H9 (cell line): ENCODE measurements at regions not wholly inside any gene's neighbourhood (a gene's known extent, or its start where the extent isn't known, plus 50 kb on each side); places are given as distances from the start of the nearest gene placed in this dataset.

Experiments
- DNase-seq: peaks from one replicate; pipeline ENCODE4 v3.0.0-alpha.2; 2017
- H2AFZ ChIP-seq: one replicate; pipeline ENCODE4 v1.6.1; 2013; ENCODE audit warnings: mild to moderate bottlenecking, low read length, control low read depth, moderate library complexity
- H2AK5ac ChIP-seq: 2 replicates; pipeline ENCODE4 v1.6.1; 2013; ENCODE audit warnings: low read length, control low read depth, mixed read lengths; ENCODE audit not compliant: insufficient read length
- H2BK120ac ChIP-seq: one replicate; pipeline ENCODE4 v1.6.1; 2013; ENCODE audit warnings: low read depth, mild to moderate bottlenecking, low read length, control low read depth, inconsistent platforms; ENCODE audit not compliant: poor library complexity, severe bottlenecking
- H2BK12ac ChIP-seq: 2 replicates; pipeline ENCODE4 v1.6.1; 2013; ENCODE audit warnings: low read length, control low read depth, mixed read lengths, low read depth; ENCODE audit not compliant: insufficient read length
- H2BK15ac ChIP-seq: 2 replicates; pipeline ENCODE4 v1.6.1; 2013; ENCODE audit warnings: low read depth, low read length, control low read depth
- H2BK20ac ChIP-seq: one replicate; pipeline ENCODE4 v1.6.1; 2013; ENCODE audit warnings: low read depth, mild to moderate bottlenecking, low read length, control low read depth, inconsistent platforms; ENCODE audit not compliant: poor library complexity, severe bottlenecking
- H2BK5ac ChIP-seq: 2 replicates; pipeline ENCODE4 v1.6.1; 2013; ENCODE audit warnings: low read length, control low read depth, mixed read lengths; ENCODE audit not compliant: insufficient read length
- H3K14ac ChIP-seq: 2 replicates; pipeline ENCODE4 v1.6.1; 2013; ENCODE audit warnings: low read length, control low read depth; ENCODE audit not compliant: insufficient read depth
- H3K18ac ChIP-seq: 2 replicates; pipeline ENCODE4 v1.6.1; 2013; ENCODE audit warnings: low read depth, mild to moderate bottlenecking, mixed read lengths, low read length, control low read depth; ENCODE audit not compliant: insufficient read length
- H3K23ac ChIP-seq: 2 replicates; pipeline ENCODE4 v1.6.1; 2013; ENCODE audit warnings: low read length, control low read depth, mixed read lengths, low read depth; ENCODE audit not compliant: insufficient read length
- H3K23me2 ChIP-seq: 2 replicates; pipeline ENCODE4 v1.6.1; 2013; ENCODE audit warnings: low read depth, mild to moderate bottlenecking, mixed read lengths, low read length, control low read depth; ENCODE audit not compliant: insufficient read length, poor library complexity, severe bottlenecking
- H3K27ac ChIP-seq: 2 replicates; pipeline ENCODE4 v1.5.1; 2013; ENCODE audit warnings: low read length, control low read depth, mixed read lengths, low read depth; ENCODE audit not compliant: insufficient read length
- H3K27me3 ChIP-seq: 2 replicates; pipeline ENCODE4 v1.6.1; 2013; ENCODE audit warnings: low read length, control low read depth, inconsistent platforms; ENCODE audit not compliant: insufficient read depth
- H3K4ac ChIP-seq: 2 replicates; pipeline ENCODE4 v1.6.1; 2013; ENCODE audit warnings: low read depth, mild to moderate bottlenecking, control low read depth, inconsistent platforms, low read length, moderate library complexity
- H3K4me1 ChIP-seq: 2 replicates; pipeline ENCODE4 v1.6.1; 2013; ENCODE audit warnings: low read length, control low read depth, inconsistent platforms; ENCODE audit not compliant: insufficient read depth
- H3K4me2 ChIP-seq: 2 replicates; pipeline ENCODE4 v1.6.1; 2013; ENCODE audit warnings: low read length, control low read depth, mixed read lengths; ENCODE audit not compliant: insufficient read length, insufficient read depth
- H3K56ac ChIP-seq: 2 replicates; pipeline ENCODE4 v1.6.1; 2013; ENCODE audit warnings: low read depth, mild to moderate bottlenecking, mixed read lengths, low read length, control low read depth; ENCODE audit not compliant: insufficient read length
- H3K79me1 ChIP-seq: 2 replicates; pipeline ENCODE4 v1.6.1; 2013; ENCODE audit warnings: low read depth, mild to moderate bottlenecking, moderate library complexity, low read length, control low read depth, inconsistent platforms; ENCODE audit not compliant: insufficient read depth, poor library complexity, severe bottlenecking
- H3K79me2 ChIP-seq: 2 replicates; pipeline ENCODE4 v1.6.1; 2013; ENCODE audit warnings: low read length, control low read depth, inconsistent platforms; ENCODE audit not compliant: insufficient read depth
- H3K9ac ChIP-seq: 2 replicates; pipeline ENCODE4 v1.6.1; 2013; ENCODE audit warnings: low read length, control low read depth, mixed read lengths; ENCODE audit not compliant: insufficient read length; ENCODE audit errors: extremely low read depth
- H3K9me3 ChIP-seq: one replicate; pipeline ENCODE4 v1.6.1; 2013; ENCODE audit warnings: low read depth, low read length, inconsistent platforms; ENCODE audit not compliant: control insufficient read depth
- H3T11ph ChIP-seq: one replicate; pipeline ENCODE4 v1.6.1; 2013; ENCODE audit warnings: mild to moderate bottlenecking, low read length, control low read depth, inconsistent platforms
- H4K20me1 ChIP-seq: one replicate; pipeline ENCODE4 v1.6.1; 2013; ENCODE audit not compliant: control insufficient read depth, insufficient read length, insufficient read depth
- H4K5ac ChIP-seq: 2 replicates; pipeline ENCODE4 v1.6.1; 2013; ENCODE audit warnings: low read depth, mild to moderate bottlenecking, mixed read lengths, low read length, control low read depth; ENCODE audit not compliant: insufficient read length
- H4K8ac ChIP-seq: replicated peaks from 2 replicates; pipeline ENCODE4 v1.6.1; 2013; ENCODE audit warnings: low read length, control low read depth, mixed read lengths, low read depth; ENCODE audit not compliant: insufficient read length
- H4K91ac ChIP-seq: 2 replicates; pipeline ENCODE4 v1.6.1; 2013; ENCODE audit warnings: low read depth, mild to moderate bottlenecking, moderate library complexity, mixed read lengths, low read length, control low read depth; ENCODE audit not compliant: insufficient read length
- H3K27ac Mint-ChIP-seq, 3 experiments: 2 replicates in 2 of 3; 3 replicates in 1 of 3; pipeline ENCODE4 v1.8.0; 2020 to 2021; ENCODE audit warnings: mixed read lengths in 3 of 3, mild to moderate bottlenecking in 1 of 3, moderate library complexity in 1 of 3
- H3K27me3 Mint-ChIP-seq: 2 replicates; pipeline ENCODE4 v1.8.0; 2021; ENCODE audit warnings: low read depth, mild to moderate bottlenecking, moderate library complexity, mixed read lengths
- H3K36me3 Mint-ChIP-seq, 3 experiments: 2 replicates in 2 of 3; 3 replicates in 1 of 3; pipeline ENCODE4 v1.8.0; 2020 to 2021; ENCODE audit warnings: low read depth in 3 of 3, mixed read lengths in 3 of 3; ENCODE audit not compliant: insufficient read depth in 1 of 3
- H3K4me1 Mint-ChIP-seq, 2 experiments: 2 replicates each; pipeline ENCODE4 v1.8.0; 2020; ENCODE audit warnings: mixed read lengths in 2 of 2
- H3K4me3 Mint-ChIP-seq, 2 experiments: 2 replicates in 1 of 2; 3 replicates in 1 of 2; pipeline ENCODE4 v1.8.0; 2020 to 2021; ENCODE audit warnings: mild to moderate bottlenecking in 2 of 2, mixed read lengths in 2 of 2, moderate library complexity in 1 of 2
- H3K9me3 Mint-ChIP-seq, 2 experiments: 2 replicates in 1 of 2; 3 replicates in 1 of 2; pipeline ENCODE4 v1.8.0; 2020; ENCODE audit warnings: mild to moderate bottlenecking in 2 of 2, mixed read lengths in 2 of 2, moderate library complexity in 1 of 2
- CTCF ChIP-seq: fragments of 200-600 bp; sonication (generic); conservative IDR thresholded peaks from 3 replicates; pipeline ENCODE4 v1.8.0; 2021; ENCODE audit warnings: antibody characterized with exemption, mild to moderate bottlenecking
- WGBS: extraction: QIAGEN DNeasy Blood & Tissue Kit; methylation state at CpG from one replicate; pipeline ENCODE4 v1.1.7; 2013; ENCODE audit warnings: missing lambda C conversion rate, low lambda C conversion rate, mixed read lengths; ENCODE audit not compliant: insufficient read length; ENCODE audit errors: extremely low coverage; 5-methylcytosine and 5-hydroxymethylcytosine counted together

- no CpG with 5 or more reads among the region's 6 CpGs for WGBS
- no peak for DNase-seq
- H3K9me3 ChIP-seq = peaks cover 10% of the 10 kb centered on the region
- H3T11ph ChIP-seq = no peak overlapping the region
- no peak overlapping the region for H3K9ac ChIP-seq
- no peaks in the 10 kb centered on the region for H3K79me1 ChIP-seq
- no peak overlapping the region for H4K91ac ChIP-seq
- no peaks in the 10 kb centered on the region for H3K4me1 ChIP-seq
- no peaks in the 10 kb centered on the region for H3K27me3 ChIP-seq
- H3K9me3 Mint-ChIP-seq = peaks cover 30 to 31% of the 10 kb centered on the region in 2 experiments
- no peak overlapping the region for H3K27ac Mint-ChIP-seq
- H3K36me3 Mint-ChIP-seq = no peaks in the 10 kb centered on the region
- no peak overlapping the region for H4K8ac ChIP-seq
- no peak overlapping the region for H2BK5ac ChIP-seq
- no peak overlapping the region for H2BK12ac ChIP-seq
- H2BK15ac ChIP-seq = no peak overlapping the region
- H3K56ac ChIP-seq = no peak overlapping the region
- H2BK120ac ChIP-seq = no peak overlapping the region
- no peak overlapping the region for H3K23ac ChIP-seq
- no peak overlapping the region for H3K14ac ChIP-seq
- H3K27ac ChIP-seq = no peak overlapping the region
- no peak overlapping the region for H3K4me2 ChIP-seq
- H2BK20ac ChIP-seq = no peak overlapping the region
- H3K4me3 Mint-ChIP-seq = no peak overlapping the region
- H3K4ac ChIP-seq = no peak overlapping the region
- H2AFZ ChIP-seq = no peak overlapping the region
- no peaks in the 10 kb centered on the region for H3K4me1 Mint-ChIP-seq
- no peak overlapping the region for H3K18ac ChIP-seq
- no peak overlapping the region for H2AK5ac ChIP-seq
- H3K27me3 Mint-ChIP-seq = no peaks in the 10 kb centered on the region
- H4K5ac ChIP-seq = no peak overlapping the region
- no peak for TF ChIP-seq CTCF
- no peaks in the 10 kb centered on the region for H3K79me2 ChIP-seq
- no peaks in the 10 kb centered on the region for H4K20me1 ChIP-seq
- H3K23me2 ChIP-seq = no peaks in the 10 kb centered on the region
Observed at GRCh38 chrX:27917713-27918500, 63.3 kb downstream of the DCAF8L1 start.
